ENCODE measurements at regions not wholly inside any gene's neighbourhood (a gene's known extent, or its start where the extent isn't known, plus 50 kb on each side); places are given as distances from the start of the nearest gene placed in this dataset.

- DNase-seq: no peak
- TF ChIP-seq, protein P1, sequence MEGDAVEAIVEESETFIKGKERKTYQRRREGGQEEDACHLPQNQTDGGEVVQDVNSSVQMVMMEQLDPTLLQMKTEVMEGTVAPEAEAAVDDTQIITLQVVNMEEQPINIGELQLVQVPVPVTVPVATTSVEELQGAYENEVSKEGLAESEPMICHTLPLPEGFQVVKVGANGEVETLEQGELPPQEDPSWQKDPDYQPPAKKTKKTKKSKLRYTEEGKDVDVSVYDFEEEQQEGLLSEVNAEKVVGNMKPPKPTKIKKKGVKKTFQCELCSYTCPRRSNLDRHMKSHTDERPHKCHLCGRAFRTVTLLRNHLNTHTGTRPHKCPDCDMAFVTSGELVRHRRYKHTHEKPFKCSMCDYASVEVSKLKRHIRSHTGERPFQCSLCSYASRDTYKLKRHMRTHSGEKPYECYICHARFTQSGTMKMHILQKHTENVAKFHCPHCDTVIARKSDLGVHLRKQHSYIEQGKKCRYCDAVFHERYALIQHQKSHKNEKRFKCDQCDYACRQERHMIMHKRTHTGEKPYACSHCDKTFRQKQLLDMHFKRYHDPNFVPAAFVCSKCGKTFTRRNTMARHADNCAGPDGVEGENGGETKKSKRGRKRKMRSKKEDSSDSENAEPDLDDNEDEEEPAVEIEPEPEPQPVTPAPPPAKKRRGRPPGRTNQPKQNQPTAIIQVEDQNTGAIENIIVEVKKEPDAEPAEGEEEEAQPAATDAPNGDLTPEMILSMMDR (IDR thresholded peaks at IDR 0.05): no peak
- no peak overlapping the region for H3K27ac ChIP-seq
- H3K9me3 ChIP-seq: no peaks in the 10 kb centered on the region
- no peak overlapping the region for H3K4me3 ChIP-seq
- peaks cover 7% of the 10 kb centered on the region for H3K27me3 ChIP-seq (ENCODE audit: low read depth)
- peaks cover 4% of the 10 kb centered on the region for H3K4me1 ChIP-seq
- intact Hi-C loops (cut with DNase I): loop anchor here (5.0 kb wide), 1 partner anchor 104 kb away; no protein-coding TSS in a partner anchor
- ATAC-seq: no peak
- H3K36me3 ChIP-seq: no peaks in the 10 kb centered on the region
These were observed 98.7 kb downstream of the RAMP3 start for GRCh38 chr7:45256309-45256708.

GRCh38 chr7:45256775-45257174 is 99.2 kb downstream of the RAMP3 start:
- Histone ChIP-seq H3K4me3 (no peak overlapping the region), H3K9me3 (no peaks in the 10 kb centered on the region), H3K4me1 (peaks cover 4% of the 10 kb centered on the region), H3K36me3 (no peaks in the 10 kb centered on the region), H3K27ac (no peak overlapping the region), H3K27me3 (ENCODE audit: low read depth) (peaks cover 7% of the 10 kb centered on the region)
- intact Hi-C loops (cut with DNase I): loop anchor here (5.0 kb wide), 1 partner anchor 104 kb away; no protein-coding TSS in a partner anchor
- TF ChIP-seq, protein P1 (IDR thresholded peaks at IDR 0.05): no peak
- ATAC-seq (no peak), DNase-seq (no peak)

DNA sequence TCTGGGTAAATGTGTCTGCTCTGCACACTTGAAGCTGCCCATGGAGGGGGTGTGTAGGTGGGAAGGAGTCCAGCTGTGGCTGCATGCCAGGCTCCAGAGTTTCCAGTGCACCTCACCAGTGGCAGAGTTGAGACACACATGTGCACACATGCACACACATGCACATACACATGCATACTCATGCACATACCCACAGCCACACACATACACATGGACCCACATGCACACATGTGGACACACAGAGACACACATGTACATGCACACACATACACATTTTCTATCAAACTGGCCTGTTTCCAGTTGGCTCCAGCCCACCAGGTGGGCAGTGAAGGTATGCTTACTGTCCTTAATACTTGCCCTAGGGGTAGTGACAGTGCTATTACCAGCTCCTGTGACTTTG is 99.7 kb downstream of the RAMP3 start:
- H3K27me3 ChIP-seq (ENCODE audit: low read depth): peaks cover 7% of the 10 kb centered on the region
- no peaks in the 10 kb centered on the region for H3K9me3 ChIP-seq
- intact Hi-C loops (cut with DNase I): loop anchor here (5.0 kb wide), 1 partner anchor 105 kb away; no protein-coding TSS in a partner anchor
- no peak overlapping the region for H3K4me3 ChIP-seq
- H3K36me3 ChIP-seq: no peaks in the 10 kb centered on the region
- ATAC-seq (no peak), DNase-seq (no peak)
- H3K27ac ChIP-seq: no peak overlapping the region
- TF ChIP-seq, protein P1 (IDR thresholded peaks at IDR 0.05): no peak
- peaks cover 4% of the 10 kb centered on the region for H3K4me1 ChIP-seq

DNA sequence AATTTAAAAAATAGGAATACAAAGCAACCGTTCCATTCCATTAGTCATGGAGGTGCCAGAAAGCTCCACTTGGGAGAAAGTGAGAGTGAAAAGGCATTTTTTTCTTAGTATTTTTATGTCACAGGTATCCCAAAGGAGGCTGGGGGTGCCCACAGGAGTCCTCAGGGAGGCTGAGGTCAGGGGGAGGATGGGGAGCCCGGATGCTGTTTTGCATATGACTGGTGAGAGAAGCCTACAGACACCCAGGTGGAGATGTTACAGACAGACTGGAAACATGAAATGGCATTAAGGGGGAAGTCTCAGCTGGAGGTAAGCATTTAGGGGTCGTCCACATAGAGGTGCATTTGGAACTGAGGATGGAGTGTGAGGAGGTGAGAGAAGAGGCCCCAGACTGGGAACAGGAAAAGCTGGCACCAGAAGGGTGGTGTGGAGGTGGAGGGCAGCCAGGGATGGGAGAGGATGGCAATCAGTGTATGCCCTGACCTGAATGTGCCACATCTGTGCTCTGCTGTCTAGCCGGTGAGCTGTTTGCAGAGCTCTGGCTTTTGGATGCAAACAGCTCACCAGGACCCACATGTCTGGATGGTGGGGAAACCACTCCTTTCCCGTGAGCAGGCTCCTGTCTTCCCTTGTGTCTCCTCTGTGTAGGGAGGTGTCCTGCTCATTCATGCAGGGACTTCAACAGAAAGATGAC is 101.1 kb downstream of the RAMP3 start:
- H3K27me3 ChIP-seq (ENCODE audit: low read depth): peaks cover 7% of the 10 kb centered on the region
- H3K27ac ChIP-seq: no peak overlapping the region
- no peaks in the 10 kb centered on the region for H3K9me3 ChIP-seq
- DNase-seq (no peak), ATAC-seq (no peak)
- H3K36me3 ChIP-seq: no peaks in the 10 kb centered on the region
- H3K4me1 ChIP-seq: peaks cover 1% of the 10 kb centered on the region
- H3K4me3 ChIP-seq: no peak overlapping the region
- TF ChIP-seq, protein P1 (IDR thresholded peaks at IDR 0.05): no peak
- intact Hi-C loops (cut with DNase I): loop anchor here (5.0 kb wide), 1 partner anchor 106 kb away; no protein-coding TSS in a partner anchor

GRCh38 chr7:45259227-45259596 is 101.6 kb downstream of the RAMP3 start:
- no peak overlapping the region for H3K27ac ChIP-seq
- H3K4me1 ChIP-seq: no peaks in the 10 kb centered on the region
- H3K36me3 ChIP-seq: no peaks in the 10 kb centered on the region
- ATAC-seq (no peak), DNase-seq (no peak)
- TF ChIP-seq, protein P1 (IDR thresholded peaks at IDR 0.05): no peak
- intact Hi-C loops (cut with DNase I): loop anchor here (5.0 kb wide), 1 partner anchor 107 kb away; no protein-coding TSS in a partner anchor
- peaks cover 7% of the 10 kb centered on the region for H3K27me3 ChIP-seq (ENCODE audit: low read depth)
- no peaks in the 10 kb centered on the region for H3K9me3 ChIP-seq
- H3K4me3 ChIP-seq: no peak overlapping the region

All from lower lobe of right lung (tissue), 2 donors.